ENCODE measurements at regions not wholly inside any gene's neighbourhood (a gene's known extent, or its start where the extent isn't known, plus 50 kb on each side); places are given as distances from the start of the nearest gene placed in this dataset.
"Not testable (repeated sequence)": the region's sequence is repeated elsewhere in the genome, so short reads cannot be mapped to it uniquely, and the experiment has no call there.

GRCh38 chr5:159807586-159807985 is 108.7 kb upstream of the ADRA1B start:
- Histone ChIP-seq H3K27ac (ENCODE audit: poor library complexity, severe bottlenecking) (no peak overlapping the region), H3K27me3 (ENCODE audit: insufficient read depth, poor library complexity, severe bottlenecking) (no peaks in the 10 kb centered on the region), H3K4me1 (ENCODE audit: insufficient read depth, poor library complexity, severe bottlenecking) (no peaks in the 10 kb centered on the region), H3K36me3 (ENCODE audit: low read depth) (no peaks in the 10 kb centered on the region), H3K9me3 (ENCODE audit: severe bottlenecking) (no peaks in the 10 kb centered on the region), H3K4me3 (ENCODE audit: severe bottlenecking) (no peak overlapping the region)
- no peak for TF ChIP-seq CTCF (IDR thresholded peaks at IDR 0.05; ENCODE audit: poor library complexity, severe bottlenecking)
- ATAC-seq (ENCODE audit: low read depth) (no peak), DNase-seq (ENCODE audit: low spot score) (no peak)

GRCh38 chr5:159811712-159812111 is 104.6 kb upstream of the ADRA1B start:
- H3K36me3 ChIP-seq (ENCODE audit: low read depth): no peaks in the 10 kb centered on the region
- H3K27me3 ChIP-seq (ENCODE audit: insufficient read depth, poor library complexity, severe bottlenecking): no peaks in the 10 kb centered on the region
- H3K9me3 ChIP-seq (ENCODE audit: severe bottlenecking): no peaks in the 10 kb centered on the region
- TF ChIP-seq CTCF (IDR thresholded peaks at IDR 0.05; ENCODE audit: poor library complexity, severe bottlenecking): no peak
- H3K4me3 ChIP-seq (ENCODE audit: severe bottlenecking): no peak overlapping the region
- DNase-seq (ENCODE audit: low spot score) (no peak), ATAC-seq (ENCODE audit: low read depth) (no peak)
- H3K4me1 ChIP-seq (ENCODE audit: insufficient read depth, poor library complexity, severe bottlenecking): peaks cover 21% of the 10 kb centered on the region
- H3K27ac ChIP-seq (ENCODE audit: poor library complexity, severe bottlenecking): no peak overlapping the region

- DNase-seq (ENCODE audit: low spot score); H3K9me3 ChIP-seq (ENCODE audit: severe bottlenecking); H3K27me3 ChIP-seq (ENCODE audit: insufficient read depth, poor library complexity, severe bottlenecking); H3K36me3 ChIP-seq (ENCODE audit: low read depth); H3K4me3 ChIP-seq (ENCODE audit: severe bottlenecking); ATAC-seq (ENCODE audit: low read depth); H3K27ac ChIP-seq (ENCODE audit: poor library complexity, severe bottlenecking): not testable (repeated sequence)
- H3K4me1 ChIP-seq (ENCODE audit: insufficient read depth, poor library complexity, severe bottlenecking): peaks cover 29% of the 10 kb centered on the region
Measured at GRCh38 chr5:159812759-159813158, 103.5 kb upstream of the ADRA1B start.

- Histone ChIP-seq H3K9me3 (ENCODE audit: severe bottlenecking) (no peaks in the 10 kb centered on the region), H3K4me1 (ENCODE audit: insufficient read depth, poor library complexity, severe bottlenecking) (peaks cover 34% of the 10 kb centered on the region), H3K27ac (ENCODE audit: poor library complexity, severe bottlenecking) (no peak overlapping the region), H3K4me3 (ENCODE audit: severe bottlenecking) (no peak overlapping the region), H3K36me3 (ENCODE audit: low read depth) (no peaks in the 10 kb centered on the region), H3K27me3 (ENCODE audit: insufficient read depth, poor library complexity, severe bottlenecking) (no peaks in the 10 kb centered on the region)
- DNase-seq (ENCODE audit: low spot score): no peak
- no peak for TF ChIP-seq CTCF (IDR thresholded peaks at IDR 0.05; ENCODE audit: poor library complexity, severe bottlenecking)
- ATAC-seq (ENCODE audit: low read depth): no peak
Measured at GRCh38 chr5:159814222-159814621, 102.1 kb upstream of the ADRA1B start.

GRCh38 chr5:159814805-159815585 is 101.3 kb upstream of the ADRA1B start:
- Histone ChIP-seq H3K4me3 (ENCODE audit: severe bottlenecking) (no peak overlapping the region), H3K27ac (ENCODE audit: poor library complexity, severe bottlenecking) (peak overlapping the region; percentile 83), H3K9me3 (ENCODE audit: severe bottlenecking) (no peaks in the 10 kb centered on the region), H3K4me1 (ENCODE audit: insufficient read depth, poor library complexity, severe bottlenecking) (peaks cover 40% of the 10 kb centered on the region), H3K36me3 (ENCODE audit: low read depth) (no peaks in the 10 kb centered on the region), H3K27me3 (ENCODE audit: insufficient read depth, poor library complexity, severe bottlenecking) (no peaks in the 10 kb centered on the region)
- ATAC-seq (ENCODE audit: low read depth) (no peak), DNase-seq (ENCODE audit: low spot score) (no peak)
- no peak for TF ChIP-seq CTCF (IDR thresholded peaks at IDR 0.05; ENCODE audit: poor library complexity, severe bottlenecking)
